Erythroblast (primary cell): ENCODE measurements at regions not wholly inside any gene's neighbourhood (a gene's known extent, or its start where the extent isn't known, plus 50 kb on each side); places are given as distances from the start of the nearest gene placed in this dataset.

Source experiments
- GATA1 ChIP-seq: IDR thresholded peaks from 2 replicates; pipeline ENCODE4 v1.6.1; 2011; ENCODE audit warnings: low read depth, mild to moderate bottlenecking, control low read depth, low read length, moderate library complexity
- POLR2A ChIP-seq: IDR thresholded peaks from 2 replicates; pipeline ENCODE4 v1.6.1; 2011; ENCODE audit warnings: mild to moderate bottlenecking, low read length

DNA sequence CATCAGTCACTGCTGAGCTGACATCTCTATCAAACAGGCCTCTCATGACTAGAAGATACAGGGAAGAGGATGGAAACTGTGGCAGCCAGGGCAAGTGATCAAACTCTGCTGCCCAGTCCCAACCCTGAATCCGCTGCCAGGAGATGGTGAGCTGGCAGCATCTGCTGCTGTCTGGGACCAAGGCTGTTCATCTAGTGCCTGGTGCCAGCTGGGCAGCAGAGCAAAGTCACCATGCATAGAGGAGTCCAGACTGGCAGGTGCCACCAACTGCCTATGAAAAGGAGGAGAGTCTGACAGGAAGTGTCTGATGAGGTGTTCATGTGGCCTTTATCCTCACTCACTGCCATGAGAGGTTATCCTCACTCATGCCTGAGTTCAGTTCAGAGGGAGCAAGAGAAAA lies 518.9 kb downstream of the MID1IP1 start:
- no peak for TF ChIP-seq POLR2A
- no peak for TF ChIP-seq GATA1
